CD4-positive, alpha-beta memory T cell (primary cell): ENCODE measurements at regions not wholly inside any gene's neighbourhood (a gene's known extent, or its start where the extent isn't known, plus 50 kb on each side); places are given as distances from the start of the nearest gene placed in this dataset.

ENCODE experiments used
- CTCF ChIA-PET: fragments of 350-600 bp; sonication (Branson Sonifier 250); formaldehyde crosslinking; loops from one replicate; lab custom pipeline; 2021; ENCODE audit warnings: inconsistent platforms; ENCODE audit not compliant: partially characterized antibody; lab: Charles Lee
- POLR2A ChIA-PET: fragments of 350-600 bp; sonication (Branson Sonifier 250); formaldehyde crosslinking; loops from one replicate; lab custom pipeline; 2021; ENCODE audit not compliant: partially characterized antibody; lab: Charles Lee
- DNase-seq, 5 donors: peaks; one replicate each; pipeline versions ENCODE4 v3.0.0 to v3.0.0-alpha.2; 2020 to 2022; ENCODE audit warnings: mixed read lengths in 1 of 5
- H3K27ac ChIP-seq: one replicate; pipeline ENCODE4 v1.7.0; 2013; ENCODE audit warnings: low read depth, low read length
- H3K27me3 ChIP-seq: 2 replicates; pipeline ENCODE4 v1.7.0; 2013; ENCODE audit warnings: mild to moderate bottlenecking, low read length, moderate library complexity; ENCODE audit not compliant: insufficient read depth
- H3K36me3 ChIP-seq: 2 replicates; pipeline ENCODE4 v1.7.0; 2013; ENCODE audit warnings: mild to moderate bottlenecking, low read length, moderate library complexity; ENCODE audit not compliant: insufficient read depth
- H3K4me1 ChIP-seq: 2 replicates; pipeline ENCODE4 v1.7.0; 2013; ENCODE audit warnings: mild to moderate bottlenecking, low read length, moderate library complexity; ENCODE audit not compliant: insufficient read depth
- H3K4me3 ChIP-seq, 2 donors: one replicate each; pipeline ENCODE4 v1.7.0; 2013; ENCODE audit warnings: low read length in 2 of 2, mild to moderate bottlenecking in 1 of 2
- H3K9me3 ChIP-seq, 2 donors: one replicate each; pipeline ENCODE4 v1.7.0; 2013; ENCODE audit warnings: low read length in 2 of 2, control low read depth in 1 of 2; ENCODE audit not compliant: control insufficient read depth in 1 of 2
- H3K27ac Mint-ChIP-seq, 7 donors: one replicate each; pipeline ENCODE4 v1.8.0; 2020 to 2021; ENCODE audit warnings: mixed read lengths in 7 of 7, mild to moderate bottlenecking in 6 of 7, inconsistent platforms in 3 of 7, moderate library complexity in 3 of 7
- H3K27me3 Mint-ChIP-seq, 2 donors: one replicate each; pipeline ENCODE4 v1.8.0; 2020 to 2021; ENCODE audit warnings: mixed read lengths in 2 of 2
- H3K36me3 Mint-ChIP-seq, 2 donors: one replicate each; pipeline ENCODE4 v1.8.0; 2020 to 2021; ENCODE audit warnings: mixed read lengths in 2 of 2, inconsistent platforms in 1 of 2, mild to moderate bottlenecking in 1 of 2
- H3K4me1 Mint-ChIP-seq, 4 donors: one replicate each; pipeline ENCODE4 v1.8.0; 2020 to 2021; ENCODE audit warnings: mixed read lengths in 4 of 4, mild to moderate bottlenecking in 1 of 4
- H3K4me3 Mint-ChIP-seq, 8 donors: one replicate each; pipeline ENCODE4 v1.8.0; 2020 to 2021; ENCODE audit warnings: mixed read lengths in 8 of 8, mild to moderate bottlenecking in 7 of 8, moderate library complexity in 6 of 8, inconsistent platforms in 3 of 8
- H3K9me3 Mint-ChIP-seq, 8 donors: one replicate each; pipeline ENCODE4 v1.8.0; 2020 to 2021; ENCODE audit warnings: mixed read lengths in 8 of 8, mild to moderate bottlenecking in 5 of 8, inconsistent platforms in 3 of 8, moderate library complexity in 1 of 8
- intact Hi-C: fragments of 100-400 bp; cut with micrococcal nuclease; formaldehyde crosslinking; loops from one replicate; pipeline ENCODE4 v1.15.1; 2023

GRCh38 chr15:62502451-62502850 lies 337.4 kb upstream of the C2CD4B start:
- no peaks in the 10 kb centered on the region for H3K36me3 Mint-ChIP-seq

GRCh38 chr15:62503451-62503850 lies 338.4 kb upstream of the C2CD4B start:
- no peaks in the 10 kb centered on the region for H3K36me3 ChIP-seq
- Mint-ChIP-seq H3K36me3 (no peaks in the 10 kb centered on the region), H3K27ac (no peak overlapping the region), H3K4me3 (no peak overlapping the region), H3K27me3 (peaks cover 5 to 9% of the 10 kb centered on the region in 2 donors), H3K4me1 (no peaks in the 10 kb centered on the region), H3K9me3 (no peaks in the 10 kb centered on the region)
- intact Hi-C loops: no loop called here
- POLR2A ChIA-PET: no interaction called here
- H3K9me3 ChIP-seq: no peaks in the 10 kb centered on the region
- H3K27ac ChIP-seq: no peak overlapping the region
- DNase-seq: no peak
- CTCF ChIA-PET: no interaction called here
- H3K4me3 ChIP-seq: no peak overlapping the region
- no peaks in the 10 kb centered on the region for H3K4me1 ChIP-seq
- H3K27me3 ChIP-seq: no peaks in the 10 kb centered on the region

More at GRCh38 chr15:62502451-62502850, 337.4 kb upstream of the C2CD4B start:
- Histone ChIP-seq H3K36me3 (no peaks in the 10 kb centered on the region), H3K4me1 (no peaks in the 10 kb centered on the region), H3K27ac (no peak overlapping the region), H3K4me3 (no peak overlapping the region), H3K27me3 (no peaks in the 10 kb centered on the region), H3K9me3 (no peaks in the 10 kb centered on the region)
- intact Hi-C loops: no loop called here
- H3K9me3 Mint-ChIP-seq: no peaks in the 10 kb centered on the region
- no peak for DNase-seq
- ChIA-PET POLR2A (no interaction called here), CTCF (no interaction called here)
- H3K4me1 Mint-ChIP-seq: no peaks in the 10 kb centered on the region
- no peak overlapping the region for H3K27ac Mint-ChIP-seq
- H3K4me3 Mint-ChIP-seq: no peak overlapping the region
- peaks cover 5 to 6% of the 10 kb centered on the region in 2 donors for H3K27me3 Mint-ChIP-seq

GRCh38 chr15:62505762-62506161 lies 340.7 kb upstream of the C2CD4B start:
- intact Hi-C loops: no loop called here
- H3K36me3 Mint-ChIP-seq: no peaks in the 10 kb centered on the region
- POLR2A ChIA-PET: no interaction called here

GRCh38 chr15:62506217-62506805 lies 341.2 kb upstream of the C2CD4B start:
- H3K4me3 ChIP-seq: no peak overlapping the region
- peaks cover 7 to 16% of the 10 kb centered on the region in 2 donors for H3K27me3 Mint-ChIP-seq
- no peaks in the 10 kb centered on the region for H3K36me3 ChIP-seq
- no peak for DNase-seq
- H3K36me3 Mint-ChIP-seq: no peaks in the 10 kb centered on the region
- no peak overlapping the region for H3K4me3 Mint-ChIP-seq
- H3K4me1 ChIP-seq: no peaks in the 10 kb centered on the region
- intact Hi-C loops: no loop called here
- POLR2A ChIA-PET: no interaction called here
- no peak overlapping the region for H3K27ac Mint-ChIP-seq
- H3K27ac ChIP-seq: no peak overlapping the region
- no peaks in the 10 kb centered on the region for H3K4me1 Mint-ChIP-seq
- CTCF ChIA-PET: no interaction called here
- H3K9me3 ChIP-seq: no peaks in the 10 kb centered on the region
- H3K9me3 Mint-ChIP-seq: no peaks in the 10 kb centered on the region
- H3K27me3 ChIP-seq: no peaks in the 10 kb centered on the region

More at GRCh38 chr15:62505762-62506161, 340.7 kb upstream of the C2CD4B start:
- no peak for DNase-seq
- Mint-ChIP-seq H3K4me3 (no peak overlapping the region), H3K9me3 (no peaks in the 10 kb centered on the region), H3K27me3 (peaks cover 5 to 16% of the 10 kb centered on the region in 2 donors), H3K27ac (no peak overlapping the region), H3K4me1 (no peaks in the 10 kb centered on the region)
- H3K36me3 ChIP-seq: no peaks in the 10 kb centered on the region
- H3K4me1 ChIP-seq: no peaks in the 10 kb centered on the region
- CTCF ChIA-PET: no interaction called here
- H3K9me3 ChIP-seq: no peaks in the 10 kb centered on the region
- H3K27ac ChIP-seq: no peak overlapping the region
- no peak overlapping the region for H3K4me3 ChIP-seq
- no peaks in the 10 kb centered on the region for H3K27me3 ChIP-seq

- ChIA-PET POLR2A (no interaction called here), CTCF (no interaction called here)
- Mint-ChIP-seq H3K4me1 (no peaks in the 10 kb centered on the region), H3K9me3 (no peaks in the 10 kb centered on the region), H3K36me3 (no peaks in the 10 kb centered on the region), H3K27ac (no peak overlapping the region), H3K4me3 (no peak overlapping the region), H3K27me3 (peaks cover 9 to 26% of the 10 kb centered on the region in 2 donors)
- H3K4me3 ChIP-seq: no peak overlapping the region
- no peaks in the 10 kb centered on the region for H3K36me3 ChIP-seq
- intact Hi-C loops: no loop called here
- H3K4me1 ChIP-seq: no peaks in the 10 kb centered on the region
- DNase-seq: no peak
- no peaks in the 10 kb centered on the region for H3K9me3 ChIP-seq
- no peak overlapping the region for H3K27ac ChIP-seq
- no peaks in the 10 kb centered on the region for H3K27me3 ChIP-seq
Measured at GRCh38 chr15:62509395-62509958, 344.4 kb upstream of the C2CD4B start.

GRCh38 chr15:62510791-62511190 lies 345.7 kb upstream of the C2CD4B start:
- H3K4me1 Mint-ChIP-seq: no peaks in the 10 kb centered on the region
- H3K4me3 Mint-ChIP-seq: no peak overlapping the region
- H3K4me1 ChIP-seq: no peaks in the 10 kb centered on the region
- no peaks in the 10 kb centered on the region for H3K36me3 ChIP-seq
- peaks cover 4% of the 10 kb centered on the region for H3K27me3 ChIP-seq
- H3K36me3 Mint-ChIP-seq: no peaks in the 10 kb centered on the region
- no peaks in the 10 kb centered on the region for H3K9me3 ChIP-seq
- no peak overlapping the region for H3K27ac ChIP-seq
- no peak overlapping the region for H3K4me3 ChIP-seq
- POLR2A ChIA-PET: no interaction called here
- peaks cover 8 to 29% of the 10 kb centered on the region in 2 donors for H3K27me3 Mint-ChIP-seq
- CTCF ChIA-PET: no interaction called here
- no peak for DNase-seq
- no peak overlapping the region for H3K27ac Mint-ChIP-seq
- intact Hi-C loops: no loop called here
- H3K9me3 Mint-ChIP-seq: no peaks in the 10 kb centered on the region

GRCh38 chr15:62512904-62513303 lies 347.8 kb upstream of the C2CD4B start:
- Mint-ChIP-seq H3K27ac (no peak overlapping the region), H3K4me3 (no peak overlapping the region), H3K36me3 (no peaks in the 10 kb centered on the region), H3K9me3 (no peaks in the 10 kb centered on the region), H3K4me1 (no peaks in the 10 kb centered on the region), H3K27me3 (peaks cover 8 to 25% of the 10 kb centered on the region in 2 donors)
- Histone ChIP-seq H3K4me1 (no peaks in the 10 kb centered on the region), H3K36me3 (no peaks in the 10 kb centered on the region), H3K27me3 (peaks cover 4% of the 10 kb centered on the region), H3K9me3 (no peaks in the 10 kb centered on the region), H3K27ac (no peak overlapping the region), H3K4me3 (no peak overlapping the region)
- DNase-seq: no peak
- intact Hi-C loops: no loop called here
- ChIA-PET CTCF (no interaction called here), POLR2A (no interaction called here)
